Left ventricle myocardium superior (tissue), 1 donor: ENCODE measurements at regions not wholly inside any gene's neighbourhood (a gene's known extent, or its start where the extent isn't known, plus 50 kb on each side); places are given as distances from the start of the nearest gene placed in this dataset.
"Not testable (repeated sequence)": the region's sequence is repeated elsewhere in the genome, so short reads cannot be mapped to it uniquely, and the experiment has no call there.

Experiments
- ATAC-seq: fragments of 200-7000 bp; cut with Tn5 transposase; one replicate; pipeline ENCODE4 v1.9.1; 2020; ENCODE audit warnings: mild to moderate bottlenecking, moderate library complexity
- DNase-seq: peaks from one replicate; pipeline ENCODE4 v3.0.0-alpha.2; 2020
- intact Hi-C: fragments of 100-400 bp; cut with micrococcal nuclease; formaldehyde crosslinking; loops from one replicate; pipeline ENCODE4 v1.11.0; 2022
- donor health status: DM: no; HTN: yes; CAD: no; lungs with severe emphysema.

GRCh38 chr3:80338366-80338765 is 570.6 kb upstream of the ROBO1 start:
- DNase-seq (no peak), ATAC-seq (no peak)
- intact Hi-C loops, result no loop called here

DNA sequence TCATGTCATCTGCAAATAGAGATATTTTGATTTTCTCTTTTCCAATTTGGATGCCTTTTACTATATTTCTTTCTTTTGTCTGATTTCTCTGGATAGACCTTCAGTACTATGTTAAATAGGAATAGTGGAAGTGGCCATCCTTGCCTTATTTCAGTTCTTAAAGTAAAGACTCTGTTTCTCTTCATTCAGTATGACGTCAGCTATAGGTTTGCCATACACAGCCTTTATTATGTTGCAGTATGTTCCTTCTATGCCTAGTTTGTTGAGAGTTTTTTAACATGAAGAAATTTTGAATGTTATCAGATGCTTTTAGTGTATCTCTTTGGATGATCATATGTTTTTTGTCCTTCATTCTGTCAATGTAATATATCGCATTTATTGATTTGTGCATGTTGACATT is 566.7 kb upstream of the ROBO1 start:
- ATAC-seq, result no peak
- intact Hi-C loops, result no loop called here
- no peak for DNase-seq

DNA sequence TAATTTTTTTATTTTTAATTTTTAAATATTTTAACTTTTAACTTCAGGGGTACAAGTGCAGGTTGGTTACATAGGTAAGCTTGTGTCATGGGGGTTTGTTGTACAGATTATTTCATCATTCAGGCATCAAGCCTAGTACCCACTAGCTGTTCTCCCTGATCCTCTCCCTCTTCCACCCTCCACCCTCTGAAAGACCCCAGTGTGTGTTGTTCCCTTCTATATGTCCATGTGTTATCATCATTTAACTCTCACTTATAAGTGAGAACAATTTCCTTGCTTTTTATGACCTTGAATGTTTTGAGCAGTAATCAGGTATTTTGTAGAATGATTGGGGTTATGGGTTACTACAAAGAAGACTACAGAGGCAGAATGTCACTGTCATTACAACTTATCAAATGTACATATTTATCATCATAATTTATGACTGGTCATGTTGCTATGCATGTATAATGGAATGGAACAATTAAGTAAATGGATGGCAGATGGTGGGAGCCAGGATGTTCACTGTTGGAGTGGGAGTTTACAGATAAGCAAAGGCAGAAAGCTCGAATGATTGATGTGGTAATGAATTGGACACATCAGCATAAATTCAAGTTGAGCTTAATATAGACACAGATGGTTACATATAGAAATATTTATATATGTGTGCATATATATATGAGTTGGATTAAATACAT is 563.8 kb upstream of the ROBO1 start:
- intact Hi-C loops, result no loop called here
- no peak for ATAC-seq
- DNase-seq, result no peak

- ATAC-seq, DNase-seq, intact Hi-C loops: not testable (repeated sequence)
Measured at GRCh38 chr3:80314541-80314940, 546.7 kb upstream of the ROBO1 start.

DNA sequence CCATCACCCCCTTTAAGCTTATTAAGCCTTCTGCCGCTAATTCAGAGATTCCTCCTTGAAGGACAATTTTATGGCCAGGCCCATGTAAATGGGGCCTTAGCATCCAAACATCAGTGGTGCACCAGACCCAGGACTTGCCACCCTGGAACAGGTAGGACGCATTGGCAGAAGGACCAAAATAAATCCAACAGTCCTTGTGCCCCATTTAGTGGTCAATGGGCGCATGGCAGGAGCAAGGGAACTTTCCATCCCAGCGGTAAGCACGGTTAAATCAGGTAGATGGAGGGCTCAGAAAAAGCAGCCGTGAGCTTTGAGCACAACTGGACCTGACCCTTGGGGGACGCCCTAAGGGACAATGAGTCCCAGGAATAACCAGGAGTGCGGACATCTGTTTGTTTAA is 540.8 kb upstream of the ROBO1 start:
- no peak for ATAC-seq
- no peak for DNase-seq
- intact Hi-C loops, result no loop called here

GRCh38 chr3:80307844-80308243 is 540.0 kb upstream of the ROBO1 start:
- ATAC-seq, result no peak
- DNase-seq, result no peak
- intact Hi-C loops, result no loop called here

DNA sequence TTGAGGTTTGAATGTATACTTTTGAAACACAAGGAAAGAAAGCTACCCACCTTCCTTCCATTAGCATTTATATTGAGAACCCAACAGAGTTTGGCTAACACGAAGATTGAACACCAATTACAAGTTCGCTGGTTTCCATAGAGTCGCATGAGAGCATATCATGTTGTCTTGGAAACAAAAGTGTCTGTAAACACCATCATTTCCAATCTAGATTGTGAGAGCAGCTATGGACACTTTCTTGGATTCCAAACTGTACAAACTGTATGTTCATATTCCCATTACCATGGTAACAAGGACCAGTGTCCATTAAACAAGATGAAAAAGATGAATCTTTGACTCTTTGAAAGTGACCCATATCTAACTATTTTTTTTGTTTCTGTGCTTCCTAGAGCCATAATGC is 529.9 kb upstream of the ROBO1 start:
- intact Hi-C loops, result no loop called here
- no peak for ATAC-seq
- DNase-seq, result no peak

DNA sequence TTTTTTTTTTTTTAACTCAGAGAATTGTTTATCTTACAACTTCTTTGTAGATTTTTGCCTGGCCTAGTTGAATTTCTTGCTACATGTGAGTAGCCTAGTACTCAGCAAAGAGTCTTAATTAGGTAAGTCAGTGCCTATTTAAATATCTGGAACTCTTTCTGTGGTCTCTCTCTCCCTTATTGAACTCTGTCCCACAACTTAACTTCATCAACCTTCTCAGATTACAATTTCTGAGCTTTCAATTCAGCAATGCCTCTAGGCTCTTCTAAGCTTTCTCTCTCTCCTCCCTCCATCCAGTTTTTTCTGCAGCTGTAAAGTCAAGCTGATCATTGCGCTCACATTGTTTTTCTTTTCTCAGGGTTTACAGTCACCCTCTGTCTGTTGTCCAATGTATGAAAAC is 517.6 kb upstream of the ROBO1 start:
- intact Hi-C loops, result no loop called here
- DNase-seq (no peak), ATAC-seq (no peak)

DNA sequence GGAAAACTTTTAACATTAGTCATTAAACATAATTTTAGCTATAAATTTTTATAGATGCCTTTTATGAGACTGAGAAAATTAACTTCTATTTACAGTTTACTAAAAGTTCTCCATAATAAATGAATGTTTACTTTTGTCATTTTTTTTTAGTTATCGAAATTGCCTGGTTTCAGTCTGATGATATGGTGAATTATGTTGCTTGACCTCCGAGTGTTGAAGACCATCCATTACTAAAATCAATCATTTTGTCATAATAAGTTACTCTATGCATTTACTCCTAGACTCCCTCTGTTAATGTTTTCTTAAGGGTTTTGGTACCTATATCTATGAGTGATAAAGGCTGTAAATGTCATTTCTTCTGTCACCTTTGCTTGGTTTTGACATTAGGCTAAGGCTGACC is 516.0 kb upstream of the ROBO1 start:
- no peak for ATAC-seq
- intact Hi-C loops, result no loop called here
- no peak for DNase-seq

- DNase-seq, result no peak
- ATAC-seq, result no peak
- intact Hi-C loops, result no loop called here
Measured at GRCh38 chr3:80278056-80278455, 510.3 kb upstream of the ROBO1 start.

DNA sequence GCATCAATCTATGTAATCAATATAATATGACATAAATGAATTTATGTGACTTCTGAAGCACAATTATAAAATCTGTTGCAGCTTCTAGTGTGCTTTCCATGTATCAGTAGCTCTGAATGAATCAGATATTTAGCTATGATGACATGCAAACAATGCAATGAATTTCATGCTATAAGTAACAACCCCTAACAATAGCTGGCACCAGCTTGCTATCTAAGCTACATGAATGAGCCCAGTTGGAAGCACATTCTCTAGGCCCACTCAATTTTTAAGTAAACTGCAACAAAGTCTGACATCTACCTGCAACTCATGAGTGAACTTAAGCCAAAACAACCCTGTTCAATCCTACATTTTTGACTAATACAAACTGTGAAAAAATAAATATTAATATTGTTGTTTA is 507.3 kb upstream of the ROBO1 start:
- no peak for DNase-seq
- no peak for ATAC-seq
- intact Hi-C loops, result no loop called here

- intact Hi-C loops, result no loop called here
- ATAC-seq (no peak), DNase-seq (no peak)
Measured at GRCh38 chr3:80263260-80263659, 495.5 kb upstream of the ROBO1 start.

DNA sequence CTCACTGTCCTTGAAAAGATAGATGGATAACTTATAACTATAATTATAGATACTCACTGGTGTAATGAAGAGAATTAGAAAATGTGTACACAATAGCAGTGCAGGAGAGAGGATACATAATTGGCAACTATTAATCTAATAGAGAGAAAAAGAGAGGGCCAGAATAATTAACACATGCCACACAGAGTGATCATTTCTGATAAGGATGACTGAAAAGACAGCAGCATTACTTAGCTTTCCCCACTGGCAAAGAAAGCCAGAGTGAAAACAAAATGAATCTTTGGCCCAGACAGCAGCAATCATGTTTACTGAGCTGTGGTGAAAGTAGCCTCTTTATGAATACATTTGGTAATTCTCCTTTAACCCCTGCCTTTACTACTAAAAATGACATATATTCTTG is 493.3 kb upstream of the ROBO1 start:
- no peak for ATAC-seq
- DNase-seq, result no peak
- intact Hi-C loops, result no loop called here

GRCh38 chr3:80259736-80260135 is 491.9 kb upstream of the ROBO1 start:
- ATAC-seq (no peak), DNase-seq (no peak)
- intact Hi-C loops, result no loop called here

DNA sequence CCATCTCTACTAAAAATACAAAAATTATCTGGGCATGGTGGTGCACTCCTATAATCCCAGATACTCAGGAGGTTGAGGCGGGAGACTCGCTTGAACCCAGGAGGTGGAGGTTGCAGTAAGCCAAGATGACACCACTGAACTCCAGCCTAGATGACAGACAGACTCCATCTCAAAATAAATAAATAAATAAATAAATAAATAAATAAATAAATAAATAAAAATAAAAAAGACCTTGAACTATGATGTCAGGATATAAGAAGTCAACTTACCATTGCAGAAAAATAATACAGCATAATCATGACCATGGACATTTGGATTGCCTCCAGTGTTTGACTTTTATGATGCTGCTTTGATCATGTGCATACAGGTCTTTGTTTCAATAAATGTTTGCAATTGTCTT is 484.3 kb upstream of the ROBO1 start:
- intact Hi-C loops, result no loop called here
- ATAC-seq, result no peak
- DNase-seq, result no peak

- DNase-seq (no peak), ATAC-seq (no peak)
- intact Hi-C loops, result no loop called here
Measured at GRCh38 chr3:80247766-80248165, 480.0 kb upstream of the ROBO1 start.

- ATAC-seq (no peak), DNase-seq (no peak)
- intact Hi-C loops, result no loop called here
Measured at GRCh38 chr3:80244390-80244789, 476.6 kb upstream of the ROBO1 start.

DNA sequence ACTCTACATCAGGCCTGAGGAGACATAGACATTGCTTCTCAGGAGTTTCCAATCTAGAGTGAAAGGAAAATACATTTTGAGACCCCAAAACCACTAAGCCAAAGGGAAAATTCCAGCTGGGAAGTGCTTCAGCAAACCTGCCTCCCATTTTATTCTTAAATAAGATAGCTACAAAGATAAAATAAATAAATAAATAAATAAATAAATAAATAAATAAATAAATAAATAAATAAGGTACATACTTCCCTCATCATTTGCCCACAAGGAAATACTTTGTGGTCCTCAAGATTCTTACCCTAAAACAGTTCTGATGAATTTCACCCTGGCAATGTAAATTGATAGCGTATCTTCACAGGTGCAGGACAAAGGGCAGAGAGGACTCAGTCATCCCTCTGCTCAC is 474.0 kb upstream of the ROBO1 start:
- DNase-seq, result no peak
- intact Hi-C loops, result no loop called here
- no peak for ATAC-seq

GRCh38 chr3:80239301-80239700 is 471.5 kb upstream of the ROBO1 start:
- intact Hi-C loops, result no loop called here
- DNase-seq (no peak), ATAC-seq (no peak)

- DNase-seq (no peak), ATAC-seq (no peak)
- intact Hi-C loops, result no loop called here
Measured at GRCh38 chr3:80238606-80239005, 470.8 kb upstream of the ROBO1 start.

GRCh38 chr3:80238152-80238551 is 470.4 kb upstream of the ROBO1 start:
- no peak for DNase-seq
- no peak for ATAC-seq
- intact Hi-C loops, result no loop called here

GRCh38 chr3:80234706-80235105 is 466.9 kb upstream of the ROBO1 start:
- ATAC-seq (no peak), DNase-seq (no peak)
- intact Hi-C loops, result no loop called here
